K562 (cell line): ENCODE measurements at regions not wholly inside any gene's neighbourhood (a gene's known extent, or its start where the extent isn't known, plus 50 kb on each side); places are given as distances from the start of the nearest gene placed in this dataset.

ENCODE experiments used
- ATAC-seq: fragments of 200-7000 bp; cut with Tn5 transposase; 3 replicates; pipeline ENCODE4 v1.9.1; 2020; ENCODE audit warnings: moderate library complexity
- BruUV-seq: library from RNA; stranded (reverse); fragments of 400-500 nt; replicated peaks from 2 replicates; lab custom pipeline; 2021; lab: Mats Ljungman, UMichigan
- CTCF ChIA-PET: fragments of 300-600 bp; formaldehyde crosslinking; extraction: SDS; loops from one replicate; lab custom pipeline; 2021; ENCODE audit warnings: low intra/inter-chr PET ratio; lab: Yijun Ruan, JAX
- POLR2A ChIA-PET: fragments of 300-600, 350-650 bp; sonication (Branson Sonifier 250); formaldehyde crosslinking; extraction: SDS; loops from one replicate; lab custom pipeline; 2021; ENCODE audit warnings: antibody characterized with exemption, inconsistent platforms; lab: Yijun Ruan, JAX
- DNase-seq, 4 experiments: peaks; one replicate each; pipeline versions ENCODE4 v3.0.0 to v3.0.0-alpha.2; 2011 to 2018; ENCODE audit warnings: low spot score in 3 of 4, mixed read lengths in 3 of 4; ENCODE audit errors: extremely low read depth in 1 of 4
- FAIRE-seq: peaks from 2 replicates; lab custom pipeline; 2011; peaks lifted over from hg19 to GRCh38; lab: Jason Lieb, UNC
- H2AFZ ChIP-seq: 2 replicates; pipeline ENCODE4 v1.6.0; 2011; ENCODE audit warnings: low read depth, low read length, control low read depth, inconsistent platforms
- H3K27ac ChIP-seq: fragments of 200-600 bp; 3 replicates; pipeline ENCODE4 v1.8.0; 2011; ENCODE audit warnings: low read depth, mild to moderate bottlenecking, control low read depth, inconsistent platforms, low read length, moderate library complexity, mixed read lengths; ENCODE audit errors: extremely low read depth
- H3K27me3 ChIP-seq, 2 experiments: fragments of 300-600 bp in 1 of 2; 2 replicates in 1 of 2; 3 replicates in 1 of 2; pipeline versions ENCODE4 v1.6.0 to v1.8.0; 2011; ENCODE audit warnings: inconsistent platforms in 2 of 2, low read length in 2 of 2, mild to moderate bottlenecking in 1 of 2, mixed read lengths in 1 of 2, moderate library complexity in 1 of 2; ENCODE audit not compliant: control insufficient read depth in 2 of 2, insufficient read depth in 2 of 2
- H3K36me3 ChIP-seq: fragments of 300-600 bp; 3 replicates; pipeline ENCODE4 v1.8.0; 2011; ENCODE audit warnings: mild to moderate bottlenecking, low read length, inconsistent platforms; ENCODE audit not compliant: control insufficient read depth, insufficient read depth
- H3K4me1 ChIP-seq, 2 experiments: fragments of 200-600 bp in 1 of 2; replicated peaks in 1 of 2; 2 replicates in 1 of 2; 3 replicates in 1 of 2; pipeline versions ENCODE4 v1.5.1 to v1.8.0; 2011; ENCODE audit warnings: inconsistent platforms in 2 of 2, low read length in 2 of 2, mild to moderate bottlenecking in 1 of 2, mixed read lengths in 1 of 2, moderate library complexity in 1 of 2; ENCODE audit not compliant: control insufficient read depth in 2 of 2, insufficient read depth in 2 of 2
- H3K4me2 ChIP-seq: 2 replicates; pipeline ENCODE4 v1.6.1; 2011; ENCODE audit warnings: low read length, control low read depth, inconsistent platforms, mixed read lengths; ENCODE audit not compliant: insufficient read depth
- H3K4me3 ChIP-seq: fragments of 200-600 bp; sonication (generic), shearing (Covaris generic); 2 replicates; pipeline ENCODE4 v1.5.1; 2016; ENCODE audit warnings: control low read depth, inconsistent platforms
- H3K79me2 ChIP-seq: fragments of 200-600 bp; 3 replicates; pipeline ENCODE4 v1.8.0; 2011; ENCODE audit warnings: low read length, inconsistent platforms; ENCODE audit not compliant: control insufficient read depth, insufficient read depth
- H3K9ac ChIP-seq, 2 experiments: 2 replicates each; pipeline versions ENCODE4 v1.6.0 to v1.6.1; 2011; ENCODE audit warnings: low read depth in 2 of 2, low read length in 2 of 2, control low read depth in 1 of 2, inconsistent platforms in 1 of 2, mild to moderate bottlenecking in 1 of 2, mixed read lengths in 1 of 2; ENCODE audit not compliant: insufficient read depth in 1 of 2
- H3K9me1 ChIP-seq: one replicate; pipeline ENCODE4 v1.6.0; 2011; ENCODE audit warnings: inconsistent platforms, mild to moderate bottlenecking, low read length, moderate library complexity; ENCODE audit not compliant: control insufficient read depth, insufficient read depth
- H3K9me3 ChIP-seq: replicated peaks from 2 replicates; pipeline ENCODE4 v1.5.1; 2011; ENCODE audit warnings: low read depth, low read length, inconsistent platforms; ENCODE audit not compliant: control insufficient read depth, insufficient read depth
- H4K20me1 ChIP-seq: replicated peaks from 2 replicates; pipeline ENCODE4 v1.6.1; 2011; ENCODE audit warnings: low read length, inconsistent platforms, mixed read lengths; ENCODE audit not compliant: control insufficient read depth, insufficient read depth
- DDX20 ChIP-seq: fragments of 450-650 bp; IDR thresholded peaks from 2 replicates; pipeline ENCODE4 v1.6.1; 2016; ENCODE audit warnings: missing genetic modification characterization, low read depth, mild to moderate bottlenecking, missing compliant biosample characterization, moderate library complexity
- MAX ChIP-seq: sonication (generic); formaldehyde crosslinking; IDR thresholded peaks from 2 replicates; pipeline ENCODE4 v1.9.0; 2022; ENCODE audit warnings: mild to moderate bottlenecking, missing genetic modification reagents
- MAZ ChIP-seq, 2 experiments: fragments of 450-650 bp in 1 of 2; sonication (generic) in 1 of 2; formaldehyde crosslinking; IDR thresholded peaks in 1 of 2; conservative IDR thresholded peaks in 1 of 2; 2 replicates each; pipeline versions ENCODE4 v1.4.0 to v1.5.0; 2020; ENCODE audit warnings: mild to moderate bottlenecking in 1 of 2, missing genetic modification reagents in 1 of 2
- MTA1 ChIP-seq: fragments of 450-650 bp; IDR thresholded peaks from 2 replicates; pipeline ENCODE4 v1.6.1; 2017; ENCODE audit warnings: borderline replicate concordance
- NFE2 ChIP-seq: IDR thresholded peaks from 2 replicates; pipeline ENCODE4 v1.6.1; 2014; ENCODE audit warnings: antibody characterized with exemption, low read depth
- NFRKB ChIP-seq: fragments of 450-650 bp; IDR thresholded peaks from 2 replicates; pipeline ENCODE4 v1.6.1; 2016; ENCODE audit warnings: low read depth
- PHF20 ChIP-seq: fragments of 450-650 bp; IDR thresholded peaks from 2 replicates; pipeline ENCODE4 v1.6.1; 2018; ENCODE audit not compliant: partially characterized antibody
- PML ChIP-seq: IDR thresholded peaks from 2 replicates; pipeline ENCODE4 v1.6.1; 2012; ENCODE audit warnings: low read length, inconsistent platforms
- SETDB1 ChIP-seq: IDR thresholded peaks from one replicate; pipeline ENCODE4 v1.6.1; 2012; ENCODE audit warnings: low read length, control low read depth, inconsistent platforms
- TRIM28 ChIP-seq: fragments of 450-650 bp; IDR thresholded peaks from 2 replicates; pipeline ENCODE4 v1.6.1; 2017
- XRCC4 ChIP-seq: IDR thresholded peaks from one replicate; pipeline ENCODE4 v1.6.1; 2011; ENCODE audit not compliant: insufficient read depth, insufficient read length; ENCODE audit errors: extremely low read depth
- ZC3H8 ChIP-seq: fragments of 450-650 bp; IDR thresholded peaks from 2 replicates; pipeline ENCODE4 v1.6.1; 2017
- ZNF280A ChIP-seq: fragments of 450-650 bp; IDR thresholded peaks from 2 replicates; pipeline ENCODE4 v1.6.1; 2018; ENCODE audit warnings: mild to moderate bottlenecking, low read depth; ENCODE audit not compliant: partially characterized antibody
- in situ Hi-C: fragments of 300-500 bp; cut with MboI; formaldehyde crosslinking; loops from 4 replicates; pipeline ENCODE4 v1.15.0; 2018; ENCODE audit warnings: inconsistent platforms, mixed read lengths
- intact Hi-C: fragments of 100-400 bp; cut with micrococcal nuclease; formaldehyde crosslinking; loops from 2 replicates; pipeline ENCODE4 v1.14.2; 2022

- Histone ChIP-seq H3K4me2 (no peak overlapping the region), H3K4me3 (no peak overlapping the region), H3K27me3 (no peaks in the 10 kb centered on the region), H3K4me1 (no peaks in the 10 kb centered on the region), H3K27ac (no peak overlapping the region), H3K9ac (no peak overlapping the region), H3K9me1 (no peaks in the 10 kb centered on the region), H4K20me1 (no peaks in the 10 kb centered on the region), H2AFZ (no peak overlapping the region), H3K9me3 (peaks cover 2% of the 10 kb centered on the region; the same call in 1 of the 2 replicates), H3K79me2 (no peaks in the 10 kb centered on the region), H3K36me3 (no peaks in the 10 kb centered on the region)
- no peak for TF ChIP-seq PML
- TF ChIP-seq ZNF280A: no peak
- no peak for TF ChIP-seq MTA1
- no peak for TF ChIP-seq PHF20
- no peak for TF ChIP-seq NFE2
- no peak for TF ChIP-seq XRCC4
- TF ChIP-seq NFRKB: no peak
- no peak for TF ChIP-seq MAZ (CRISPR knock-in tag; conservative IDR thresholded peaks at IDR 0.05 in 1 of 2, IDR thresholded peaks at IDR 0.05 in 1 of 2)
- no peak for TF ChIP-seq ZC3H8
- TF ChIP-seq DDX20 (tag): no peak
- TF ChIP-seq SETDB1: no peak
- TF ChIP-seq TRIM28: no peak
- TF ChIP-seq MAX (CRISPR knock-in tag): no peak
- in situ Hi-C loops: no loop called here
- no peak for FAIRE-seq
- no TSS peak for BruUV-seq
- ChIA-PET POLR2A (no interaction called here), CTCF (no interaction called here)
- DNase-seq: no peak
- no peak for ATAC-seq
- intact Hi-C loops: no loop called here
Observed at GRCh38 chr10:52542906-52543305, 228.8 kb downstream of the DKK1 start.
